22Rv1 (cell line): ENCODE measurements at regions not wholly inside any gene's neighbourhood (a gene's known extent, or its start where the extent isn't known, plus 50 kb on each side); places are given as distances from the start of the nearest gene placed in this dataset.
"Not testable (repeated sequence)": the region's sequence is repeated elsewhere in the genome, so short reads cannot be mapped to it uniquely, and the experiment has no call there.

Experiments used
- ZFX ChIP-seq: fragments of 450-650 bp; IDR thresholded peaks from 2 replicates; pipeline ENCODE4 v1.6.1; 2017; ENCODE audit warnings: antibody characterized with exemption, borderline replicate concordance
- TF ChIP-seq, protein P1 (sequence below): fragments of 450-650 bp; IDR thresholded peaks from 2 replicates; pipeline ENCODE4 v1.5.1; 2017; ENCODE audit warnings: mild to moderate bottlenecking

DNA sequence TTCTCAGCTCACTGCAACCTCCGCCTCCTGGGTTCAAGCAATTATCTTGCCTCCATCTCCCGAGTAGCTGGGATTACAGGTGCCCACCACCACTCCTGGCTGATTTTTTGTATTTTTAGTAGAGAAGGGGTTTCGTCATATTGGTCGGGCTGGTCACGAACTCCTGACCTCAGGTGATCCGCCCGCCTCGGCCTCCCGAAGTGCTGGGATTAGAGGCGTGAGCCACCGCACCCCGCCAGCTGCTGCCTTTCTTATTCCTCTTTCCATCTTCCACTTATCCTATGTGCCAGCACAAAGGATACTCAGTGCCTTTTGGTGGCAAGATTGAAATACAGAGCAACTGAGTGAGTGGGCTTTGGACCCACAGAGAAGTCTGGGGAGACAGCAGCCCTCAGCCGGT is 97.6 kb upstream of the HES1 start:
- TF ChIP-seq, protein P1, sequence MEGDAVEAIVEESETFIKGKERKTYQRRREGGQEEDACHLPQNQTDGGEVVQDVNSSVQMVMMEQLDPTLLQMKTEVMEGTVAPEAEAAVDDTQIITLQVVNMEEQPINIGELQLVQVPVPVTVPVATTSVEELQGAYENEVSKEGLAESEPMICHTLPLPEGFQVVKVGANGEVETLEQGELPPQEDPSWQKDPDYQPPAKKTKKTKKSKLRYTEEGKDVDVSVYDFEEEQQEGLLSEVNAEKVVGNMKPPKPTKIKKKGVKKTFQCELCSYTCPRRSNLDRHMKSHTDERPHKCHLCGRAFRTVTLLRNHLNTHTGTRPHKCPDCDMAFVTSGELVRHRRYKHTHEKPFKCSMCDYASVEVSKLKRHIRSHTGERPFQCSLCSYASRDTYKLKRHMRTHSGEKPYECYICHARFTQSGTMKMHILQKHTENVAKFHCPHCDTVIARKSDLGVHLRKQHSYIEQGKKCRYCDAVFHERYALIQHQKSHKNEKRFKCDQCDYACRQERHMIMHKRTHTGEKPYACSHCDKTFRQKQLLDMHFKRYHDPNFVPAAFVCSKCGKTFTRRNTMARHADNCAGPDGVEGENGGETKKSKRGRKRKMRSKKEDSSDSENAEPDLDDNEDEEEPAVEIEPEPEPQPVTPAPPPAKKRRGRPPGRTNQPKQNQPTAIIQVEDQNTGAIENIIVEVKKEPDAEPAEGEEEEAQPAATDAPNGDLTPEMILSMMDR = not testable (repeated sequence)
- not testable (repeated sequence) for TF ChIP-seq ZFX
